HepG2 (cell line): ENCODE measurements at regions not wholly inside any gene's neighbourhood (a gene's known extent, or its start where the extent isn't known, plus 50 kb on each side); places are given as distances from the start of the nearest gene placed in this dataset.

ENCODE experiments used
- ATAC-seq: fragments of 200-7000 bp; cut with Tn5 transposase; 3 replicates; pipeline ENCODE4 v1.9.1; 2020; ENCODE audit warnings: mild to moderate bottlenecking, moderate library complexity
- BruUV-seq: library from RNA; stranded (reverse); fragments of 400-500 nt; replicated peaks from 2 replicates; lab custom pipeline; 2021; lab: Mats Ljungman, UMichigan
- CTCF ChIA-PET: fragments of 300-600 bp; formaldehyde crosslinking; extraction: SDS; loops from one replicate; lab custom pipeline; 2021; ENCODE audit warnings: low total read pairs, inconsistent platforms, low intra/inter-chr PET ratio; lab: Yijun Ruan, JAX
- POLR2A ChIA-PET: fragments of 350-600 bp; sonication (Branson Sonifier 250); formaldehyde crosslinking; loops from one replicate; lab custom pipeline; 2020; ENCODE audit warnings: antibody characterized with exemption, inconsistent platforms; lab: Yijun Ruan, JAX
- DNase-seq: peaks from one replicate; pipeline ENCODE4 v3.0.0-alpha.2; 2015; ENCODE audit warnings: low spot score
- FAIRE-seq: peaks from 3 replicates; lab custom pipeline; 2011; peaks lifted over from hg19 to GRCh38; lab: Jason Lieb, UNC
- H2AFZ ChIP-seq: one replicate; pipeline ENCODE4 v1.6.1; 2011; ENCODE audit warnings: low read length, inconsistent platforms
- H3K27ac ChIP-seq: fragments of 300-600 bp; 3 replicates; pipeline ENCODE4 v1.8.0; 2011; ENCODE audit warnings: mixed run types, mild to moderate bottlenecking, mixed read lengths, low read length, inconsistent platforms; ENCODE audit not compliant: insufficient read depth; ENCODE audit errors: extremely low read length
- H3K27me3 ChIP-seq, 2 experiments: fragments of 200-600 bp in 1 of 2; 2 replicates in 1 of 2; 3 replicates in 1 of 2; pipeline versions ENCODE4 v1.6.0 to v1.8.0; 2011; ENCODE audit warnings: low read length in 2 of 2, mild to moderate bottlenecking in 2 of 2, moderate library complexity in 2 of 2, inconsistent platforms in 1 of 2; ENCODE audit not compliant: insufficient read depth in 2 of 2, control insufficient read depth in 1 of 2
- H3K36me3 ChIP-seq, 2 experiments: fragments of 200-600 bp in 1 of 2; replicated peaks in 1 of 2; 2 replicates in 1 of 2; 3 replicates in 1 of 2; pipeline versions ENCODE4 v1.5.1 to v1.8.0; 2011; ENCODE audit warnings: low read length in 2 of 2, inconsistent platforms in 1 of 2; ENCODE audit not compliant: insufficient read depth in 2 of 2, control insufficient read depth in 1 of 2
- H3K4me1 ChIP-seq: 2 replicates; pipeline ENCODE4 v1.5.1; 2012; ENCODE audit warnings: low read length, inconsistent platforms; ENCODE audit not compliant: insufficient read depth
- H3K4me2 ChIP-seq: 2 replicates; pipeline ENCODE4 v1.6.0; 2011; ENCODE audit warnings: low read depth, low read length, inconsistent platforms
- H3K4me3 ChIP-seq, 3 experiments: fragments of 200-600 bp in 1 of 3; sonication (generic), shearing (Covaris generic) in 1 of 3; replicated peaks in 1 of 3; 2 replicates each; pipeline ENCODE4 v1.5.1; 2011 to 2016; ENCODE audit warnings: low read length in 3 of 3, inconsistent platforms in 2 of 3, low read depth in 2 of 3, mild to moderate bottlenecking in 2 of 3, control low read depth in 1 of 3, mixed read lengths in 1 of 3; ENCODE audit not compliant: insufficient read depth in 1 of 3
- H3K79me2 ChIP-seq: one replicate; pipeline ENCODE4 v1.6.1; 2011; ENCODE audit warnings: low read length, inconsistent platforms; ENCODE audit not compliant: insufficient read depth
- H3K9ac ChIP-seq: 2 replicates; pipeline ENCODE4 v1.6.0; 2011; ENCODE audit warnings: mild to moderate bottlenecking, low read depth, low read length, inconsistent platforms; ENCODE audit not compliant: insufficient read depth
- H3K9me3 ChIP-seq: 2 replicates; pipeline ENCODE4 v1.5.1; 2012; ENCODE audit warnings: mild to moderate bottlenecking, low read length
- H4K20me1 ChIP-seq: 2 replicates; pipeline ENCODE4 v1.6.0; 2011; ENCODE audit warnings: inconsistent platforms, mild to moderate bottlenecking, low read length, moderate library complexity; ENCODE audit not compliant: insufficient read depth
- ELF1 ChIP-seq: sonication (generic); formaldehyde crosslinking; IDR thresholded peaks from 2 replicates; pipeline ENCODE4 v1.4.0; 2020; ENCODE audit warnings: missing genetic modification reagents
- GZF1 ChIP-seq: sonication (generic); formaldehyde crosslinking; IDR thresholded peaks from 2 replicates; pipeline ENCODE4 v1.5.1; 2020; ENCODE audit warnings: mild to moderate bottlenecking, missing genetic modification reagents
- MAFF ChIP-seq: IDR thresholded peaks from 2 replicates; pipeline ENCODE4 v1.6.1; 2011; ENCODE audit warnings: low read depth, low read length, improper control_type of control experiment
- MAFK ChIP-seq, 2 experiments: IDR thresholded peaks in 1 of 2; conservative IDR thresholded peaks in 1 of 2; 2 replicates each; pipeline ENCODE4 v1.6.1; 2011; ENCODE audit warnings: improper control_type of control experiment in 2 of 2, low read length in 2 of 2
- POLR2AphosphoS2 ChIP-seq: IDR thresholded peaks from 2 replicates; pipeline ENCODE4 v1.6.1; 2011; ENCODE audit warnings: low read depth, low read length, improper control_type of control experiment
- SNRNP70 ChIP-seq: fragments of 200-400 bp; formaldehyde crosslinking; IDR thresholded peaks from 2 replicates; pipeline ENCODE4 v1.6.1; 2017; ENCODE audit warnings: mild to moderate bottlenecking, low read depth, low read length, moderate library complexity
- TAF15 ChIP-seq: fragments of 200-400 bp; formaldehyde crosslinking; IDR thresholded peaks from one replicate; pipeline ENCODE4 v1.6.1; 2018; ENCODE audit warnings: mild to moderate bottlenecking, low read depth, low read length; ENCODE audit not compliant: poor library complexity, severe bottlenecking
- ZFY ChIP-seq: sonication (generic); formaldehyde crosslinking; IDR thresholded peaks from 2 replicates; pipeline ENCODE4 v1.4.0; 2020; ENCODE audit warnings: missing genetic modification reagents
- ZNF207 ChIP-seq: fragments of 450-650 bp; IDR thresholded peaks from 2 replicates; pipeline ENCODE4 v1.6.1; 2016; ENCODE audit warnings: antibody characterized with exemption, borderline replicate concordance
- ZNF34 ChIP-seq: sonication (generic); formaldehyde crosslinking; IDR thresholded peaks from 2 replicates; pipeline ENCODE4 v1.4.0; 2020; ENCODE audit warnings: mild to moderate bottlenecking, missing genetic modification reagents, borderline replicate concordance
- ZNF431 ChIP-seq: sonication (generic); formaldehyde crosslinking; IDR thresholded peaks from 2 replicates; pipeline ENCODE4 v1.9.0; 2022; ENCODE audit warnings: missing genetic modification reagents, low read depth, mild to moderate bottlenecking, borderline replicate concordance
- ZNF709 ChIP-seq: sonication (generic); formaldehyde crosslinking; IDR thresholded peaks from 2 replicates; pipeline ENCODE4 v1.5.0; 2020; ENCODE audit warnings: mild to moderate bottlenecking, missing genetic modification reagents
- WGBS: methylation state at CpG from one replicate; pipeline ENCODE4 v1.1.6; 2017; ENCODE audit warnings: low lambda C conversion rate; 5-methylcytosine and 5-hydroxymethylcytosine counted together
- in situ Hi-C: cut with HindIII; loops from 2 replicates; pipeline ENCODE4 v1.10.0; 2017; ENCODE audit warnings: low pct_unique_long_range_greater_than_20kb; ENCODE audit not compliant: extremely low pct_ligation_motif_present
- intact Hi-C: fragments of 100-400 bp; cut with micrococcal nuclease; formaldehyde crosslinking; loops from one replicate; pipeline ENCODE4 v1.10.0; 2022; ENCODE audit not compliant: unreplicated experiment
- TF ChIP-seq, protein P1 (sequence below): sonication (generic); formaldehyde crosslinking; IDR thresholded peaks from 2 replicates; pipeline ENCODE4 v1.5.0; 2020; ENCODE audit warnings: mild to moderate bottlenecking, missing genetic modification reagents
- TF ChIP-seq, protein P2 (sequence below): sonication (generic); formaldehyde crosslinking; IDR thresholded peaks from 2 replicates; pipeline ENCODE4 v1.8.1; 2023; ENCODE audit warnings: mild to moderate bottlenecking, inconsistent platforms, moderate library complexity, missing genetic modification reagents, borderline replicate concordance
- TF ChIP-seq, protein P3 (sequence below): sonication (generic); formaldehyde crosslinking; IDR thresholded peaks from 2 replicates; pipeline ENCODE4 v1.5.0; 2020; ENCODE audit warnings: missing genetic modification reagents

DNA sequence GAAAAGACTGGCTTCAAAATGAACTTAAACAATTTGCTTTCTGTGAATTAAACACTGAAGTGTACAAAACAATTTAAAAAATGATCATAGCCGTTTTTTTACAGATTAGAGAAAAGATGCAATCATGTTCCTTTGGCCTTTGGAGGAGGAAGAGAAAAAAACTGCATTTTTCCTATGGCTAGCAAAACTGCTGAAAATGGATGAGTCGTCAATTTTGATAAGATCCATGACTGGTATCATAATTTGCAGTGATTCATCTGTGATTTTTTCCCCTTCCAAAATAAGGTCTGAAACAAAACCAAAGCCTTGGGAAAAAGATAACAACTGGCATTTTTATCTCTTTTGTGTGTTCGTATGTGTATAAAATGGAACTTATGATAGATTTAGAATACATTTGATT, 255.6 kb upstream of the SATB1 start:
- H2AFZ ChIP-seq = no peak overlapping the region
- peak; percentile 56 for TF ChIP-seq MAFF
- peak; percentile 23 to 57; a peak in 2 of 4 replicates for TF ChIP-seq MAFK (conservative IDR thresholded peaks at IDR 0.05 in 1 of 2, IDR thresholded peaks at IDR 0.05 in 1 of 2; ENCODE audit: low read length in 2 of 2)
- no peak for TF ChIP-seq ZNF709
- CTCF ChIA-PET = no interaction called here
- H3K27ac ChIP-seq = no peak overlapping the region
- in situ Hi-C loops = no loop called here
- H3K4me3 ChIP-seq = no peak overlapping the region
- H3K9ac ChIP-seq = no peak overlapping the region
- no TSS peak for BruUV-seq
- no peak for ATAC-seq
- H3K4me2 ChIP-seq = no peak overlapping the region
- H3K4me1 ChIP-seq = no peaks in the 10 kb centered on the region
- intact Hi-C loops = no loop called here
- peaks cover 40% of the 10 kb centered on the region for H3K9me3 ChIP-seq
- no peaks in the 10 kb centered on the region for H3K79me2 ChIP-seq
- H4K20me1 ChIP-seq = no peaks in the 10 kb centered on the region
- no peak for DNase-seq
- no peaks in the 10 kb centered on the region for H3K27me3 ChIP-seq
- WGBS = 1% methylated on average over 3 of the region's 3 CpGs
- POLR2A ChIA-PET = no interaction called here
- no peaks in the 10 kb centered on the region for H3K36me3 ChIP-seq
- no peak for FAIRE-seq

DNA sequence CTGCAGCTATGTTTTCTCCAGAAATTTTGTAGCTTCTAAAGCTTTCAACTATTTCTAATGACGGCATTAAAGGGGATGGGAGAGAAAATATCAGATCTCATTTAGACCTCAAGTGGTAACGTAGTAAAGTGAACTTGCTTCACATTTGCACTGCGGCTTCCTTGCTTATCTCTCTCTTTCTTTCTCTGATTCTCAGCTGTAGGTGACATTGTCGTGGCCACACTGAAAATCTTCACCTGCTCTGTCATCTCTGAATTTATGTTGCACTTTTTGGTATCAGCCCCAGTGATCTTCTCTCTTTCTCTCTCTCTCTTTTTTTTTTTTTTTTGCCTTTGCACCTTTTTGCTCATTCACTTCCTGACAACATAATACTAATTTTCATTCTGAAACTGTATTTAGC, 254.1 kb upstream of the SATB1 start:
- H2AFZ ChIP-seq = no peak overlapping the region
- no peaks in the 10 kb centered on the region for H3K27me3 ChIP-seq
- no peak overlapping the region for H3K4me2 ChIP-seq
- in situ Hi-C loops = no loop called here
- FAIRE-seq (no peak), DNase-seq (no peak), ATAC-seq (no peak)
- intact Hi-C loops = no loop called here
- ChIA-PET POLR2A (no interaction called here), CTCF (no interaction called here)
- no peak overlapping the region for H3K4me3 ChIP-seq
- H3K36me3 ChIP-seq = no peaks in the 10 kb centered on the region
- no peaks in the 10 kb centered on the region for H4K20me1 ChIP-seq
- WGBS = 8% methylated on average over 4 of the region's 4 CpGs
- H3K9me3 ChIP-seq = peaks cover 26% of the 10 kb centered on the region
- H3K4me1 ChIP-seq = no peaks in the 10 kb centered on the region
- H3K27ac ChIP-seq = no peak overlapping the region
- BruUV-seq = no TSS peak
- H3K9ac ChIP-seq = no peak overlapping the region
- no peaks in the 10 kb centered on the region for H3K79me2 ChIP-seq
- TF ChIP-seq ZNF431 (CRISPR knock-in tag) (no peak), ZFY (CRISPR knock-in tag) (no peak), TAF15 (no peak), ZNF207 (no peak), ELF1 (CRISPR knock-in tag) (no peak), POLR2AphosphoS2 (no peak), SNRNP70 (no peak), ZNF34 (CRISPR knock-in tag) (no peak), GZF1 (CRISPR knock-in tag) (no peak)
- TF ChIP-seq, protein P1, sequence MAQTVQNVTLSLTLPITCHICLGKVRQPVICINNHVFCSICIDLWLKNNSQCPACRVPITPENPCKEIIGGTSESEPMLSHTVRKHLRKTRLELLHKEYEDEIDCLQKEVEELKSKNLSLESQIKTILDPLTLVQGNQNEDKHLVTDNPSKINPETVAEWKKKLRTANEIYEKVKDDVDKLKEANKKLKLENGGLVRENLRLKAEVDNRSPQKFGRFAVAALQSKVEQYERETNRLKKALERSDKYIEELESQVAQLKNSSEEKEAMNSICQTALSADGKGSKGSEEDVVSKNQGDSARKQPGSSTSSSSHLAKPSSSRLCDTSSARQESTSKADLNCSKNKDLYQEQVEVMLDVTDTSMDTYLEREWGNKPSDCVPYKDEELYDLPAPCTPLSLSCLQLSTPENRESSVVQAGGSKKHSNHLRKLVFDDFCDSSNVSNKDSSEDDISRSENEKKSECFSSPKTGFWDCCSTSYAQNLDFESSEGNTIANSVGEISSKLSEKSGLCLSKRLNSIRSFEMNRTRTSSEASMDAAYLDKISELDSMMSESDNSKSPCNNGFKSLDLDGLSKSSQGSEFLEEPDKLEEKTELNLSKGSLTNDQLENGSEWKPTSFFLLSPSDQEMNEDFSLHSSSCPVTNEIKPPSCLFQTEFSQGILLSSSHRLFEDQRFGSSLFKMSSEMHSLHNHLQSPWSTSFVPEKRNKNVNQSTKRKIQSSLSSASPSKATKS (CRISPR knock-in tag) = no peak
- TF ChIP-seq, protein P2, sequence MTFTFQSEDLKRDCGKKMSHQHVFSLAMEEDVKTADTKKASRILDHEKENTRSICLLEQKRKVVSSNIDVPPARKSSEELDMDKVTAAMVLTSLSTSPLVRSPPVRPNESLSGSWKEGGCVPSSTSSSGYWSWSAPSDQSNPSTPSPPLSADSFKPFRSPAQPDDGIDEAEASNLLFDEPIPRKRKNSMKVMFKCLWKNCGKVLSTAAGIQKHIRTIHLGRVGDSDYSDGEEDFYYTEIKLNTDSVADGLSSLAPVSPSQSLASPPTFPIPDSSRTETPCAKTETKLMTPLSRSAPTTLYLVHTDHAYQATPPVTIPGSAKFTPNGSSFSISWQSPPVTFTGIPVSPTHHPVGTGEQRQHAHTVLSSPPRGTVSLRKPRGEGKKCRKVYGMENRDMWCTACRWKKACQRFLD = no peak
- TF ChIP-seq, protein P3, sequence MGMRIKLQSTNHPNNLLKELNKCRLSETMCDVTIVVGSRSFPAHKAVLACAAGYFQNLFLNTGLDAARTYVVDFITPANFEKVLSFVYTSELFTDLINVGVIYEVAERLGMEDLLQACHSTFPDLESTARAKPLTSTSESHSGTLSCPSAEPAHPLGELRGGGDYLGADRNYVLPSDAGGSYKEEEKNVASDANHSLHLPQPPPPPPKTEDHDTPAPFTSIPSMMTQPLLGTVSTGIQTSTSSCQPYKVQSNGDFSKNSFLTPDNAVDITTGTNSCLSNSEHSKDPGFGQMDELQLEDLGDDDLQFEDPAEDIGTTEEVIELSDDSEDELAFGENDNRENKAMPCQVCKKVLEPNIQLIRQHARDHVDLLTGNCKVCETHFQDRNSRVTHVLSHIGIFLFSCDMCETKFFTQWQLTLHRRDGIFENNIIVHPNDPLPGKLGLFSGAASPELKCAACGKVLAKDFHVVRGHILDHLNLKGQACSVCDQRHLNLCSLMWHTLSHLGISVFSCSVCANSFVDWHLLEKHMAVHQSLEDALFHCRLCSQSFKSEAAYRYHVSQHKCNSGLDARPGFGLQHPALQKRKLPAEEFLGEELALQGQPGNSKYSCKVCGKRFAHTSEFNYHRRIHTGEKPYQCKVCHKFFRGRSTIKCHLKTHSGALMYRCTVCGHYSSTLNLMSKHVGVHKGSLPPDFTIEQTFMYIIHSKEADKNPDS (CRISPR knock-in tag) = no peak
